Type B pancreatic cell (in vitro differentiated cells): ENCODE measurements at regions not wholly inside any gene's neighbourhood (a gene's known extent, or its start where the extent isn't known, plus 50 kb on each side); places are given as distances from the start of the nearest gene placed in this dataset.

Experiments used
- DNase-seq: peaks from one replicate; pipeline ENCODE4 v3.0.0; 2021; ENCODE audit warnings: mixed read lengths; ENCODE audit not compliant: unreplicated experiment; ENCODE audit errors: extremely low spot score
- H3K27ac Mint-ChIP-seq: 2 replicates; pipeline ENCODE4 v1.8.0; 2021; ENCODE audit warnings: mild to moderate bottlenecking, mixed read lengths
- H3K27me3 Mint-ChIP-seq: 2 replicates; pipeline ENCODE4 v1.8.0; 2021; ENCODE audit warnings: mixed read lengths
- H3K36me3 Mint-ChIP-seq: 2 replicates; pipeline ENCODE4 v1.8.0; 2021; ENCODE audit warnings: mixed read lengths
- H3K4me1 Mint-ChIP-seq: one replicate; pipeline ENCODE4 v1.8.0; 2021; ENCODE audit warnings: mixed read lengths; ENCODE audit not compliant: unreplicated experiment
- H3K4me3 Mint-ChIP-seq: 2 replicates; pipeline ENCODE4 v1.8.0; 2021; ENCODE audit warnings: mild to moderate bottlenecking, mixed read lengths
- H3K9me3 Mint-ChIP-seq: 2 replicates; pipeline ENCODE4 v1.8.0; 2021; ENCODE audit warnings: mixed read lengths
- TF ChIP-seq, protein P1 (sequence below): fragments of 200-600 bp; sonication (generic); conservative IDR thresholded peaks from 2 replicates; pipeline ENCODE4 v1.5.0; 2021; ENCODE audit warnings: antibody characterized with exemption, mild to moderate bottlenecking

DNA sequence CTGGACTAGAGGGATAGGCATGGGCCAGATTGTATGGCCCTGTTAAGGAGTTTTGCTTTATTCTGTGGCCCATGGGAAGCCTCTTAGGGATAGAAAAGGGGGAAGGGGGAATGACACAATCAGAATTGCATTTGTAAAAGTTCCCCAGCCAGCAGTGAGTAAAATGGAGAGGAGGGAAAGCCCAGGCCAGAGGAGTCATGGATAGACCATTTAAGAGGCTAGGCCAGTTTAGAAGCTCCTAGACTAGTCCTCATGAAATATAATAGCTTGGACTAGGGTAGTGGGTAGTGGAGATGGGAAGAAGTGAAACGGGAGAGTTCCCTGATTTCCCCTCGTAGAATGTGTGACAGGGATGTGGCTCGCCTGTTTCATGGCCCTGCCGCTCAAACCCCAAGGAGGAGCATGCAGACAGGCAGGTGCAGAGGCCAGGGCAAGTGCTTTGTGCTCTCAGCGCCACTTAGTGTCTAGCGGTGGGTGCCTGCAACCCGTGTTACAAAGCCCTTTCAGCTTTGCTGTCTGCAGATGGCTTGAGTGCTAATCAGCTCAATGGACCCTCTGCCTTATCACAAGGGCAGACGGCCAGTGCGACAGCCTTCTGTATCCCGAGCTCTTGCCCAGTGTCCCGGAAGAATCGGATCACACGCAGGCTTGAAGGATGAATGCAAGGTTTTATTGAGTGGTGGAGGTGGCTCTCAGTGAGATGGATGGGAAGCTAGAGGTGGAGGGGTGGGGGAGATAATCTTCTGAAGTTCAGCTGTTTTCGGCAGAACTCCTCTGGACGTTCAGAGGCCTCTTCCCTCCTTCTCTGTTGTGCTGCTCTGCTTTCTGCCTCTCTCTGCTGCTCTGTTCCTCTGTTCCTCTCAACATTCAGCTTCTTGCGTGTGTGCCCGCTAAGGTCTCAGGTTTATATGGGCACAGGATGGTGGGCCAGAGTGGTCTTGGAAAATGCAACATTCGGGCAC lies 141.1 kb downstream of the CEP57L1 start:
- TF ChIP-seq, protein P1, sequence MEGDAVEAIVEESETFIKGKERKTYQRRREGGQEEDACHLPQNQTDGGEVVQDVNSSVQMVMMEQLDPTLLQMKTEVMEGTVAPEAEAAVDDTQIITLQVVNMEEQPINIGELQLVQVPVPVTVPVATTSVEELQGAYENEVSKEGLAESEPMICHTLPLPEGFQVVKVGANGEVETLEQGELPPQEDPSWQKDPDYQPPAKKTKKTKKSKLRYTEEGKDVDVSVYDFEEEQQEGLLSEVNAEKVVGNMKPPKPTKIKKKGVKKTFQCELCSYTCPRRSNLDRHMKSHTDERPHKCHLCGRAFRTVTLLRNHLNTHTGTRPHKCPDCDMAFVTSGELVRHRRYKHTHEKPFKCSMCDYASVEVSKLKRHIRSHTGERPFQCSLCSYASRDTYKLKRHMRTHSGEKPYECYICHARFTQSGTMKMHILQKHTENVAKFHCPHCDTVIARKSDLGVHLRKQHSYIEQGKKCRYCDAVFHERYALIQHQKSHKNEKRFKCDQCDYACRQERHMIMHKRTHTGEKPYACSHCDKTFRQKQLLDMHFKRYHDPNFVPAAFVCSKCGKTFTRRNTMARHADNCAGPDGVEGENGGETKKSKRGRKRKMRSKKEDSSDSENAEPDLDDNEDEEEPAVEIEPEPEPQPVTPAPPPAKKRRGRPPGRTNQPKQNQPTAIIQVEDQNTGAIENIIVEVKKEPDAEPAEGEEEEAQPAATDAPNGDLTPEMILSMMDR, result peak; percentile 40
- Mint-ChIP-seq H3K9me3 (peaks cover 10% of the 10 kb centered on the region), H3K4me3 (no peak overlapping the region), H3K4me1 (peaks cover 20% of the 10 kb centered on the region), H3K27me3 (no peaks in the 10 kb centered on the region), H3K36me3 (peaks cover 4% of the 10 kb centered on the region), H3K27ac (peak overlapping the region; percentile 22)
- DNase-seq, result no peak

DNA sequence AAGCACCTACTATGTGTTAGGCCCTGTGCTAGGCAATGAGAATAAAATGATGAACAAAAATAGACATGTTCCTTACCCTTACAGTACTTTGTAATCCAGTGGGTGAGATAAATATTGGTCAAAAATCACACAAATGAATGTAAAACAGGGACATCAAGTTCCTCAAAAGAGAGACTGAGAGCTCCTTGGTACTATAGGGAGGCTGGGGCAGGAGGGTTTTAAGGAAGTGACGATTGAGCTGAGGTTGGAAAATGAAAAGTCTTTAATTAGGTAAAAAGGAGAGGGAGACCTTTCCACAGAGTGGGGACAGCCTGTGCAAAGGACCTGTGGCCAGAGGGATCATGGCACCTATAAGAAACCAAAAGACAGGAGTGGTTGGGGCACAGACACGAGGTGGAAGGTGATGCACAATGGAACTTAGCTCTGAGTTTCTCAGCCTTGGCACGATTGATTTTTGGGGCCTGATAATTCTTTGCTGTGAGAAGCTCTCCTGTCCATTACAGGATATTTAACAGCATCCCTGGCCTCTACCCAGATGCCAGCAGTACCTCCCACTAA lies 140.3 kb downstream of the CEP57L1 start:
- Mint-ChIP-seq H3K4me3 (no peak overlapping the region), H3K4me1 (peaks cover 20% of the 10 kb centered on the region), H3K27ac (peak overlapping the region; percentile 22), H3K36me3 (peaks cover 4% of the 10 kb centered on the region), H3K9me3 (peaks cover 10% of the 10 kb centered on the region), H3K27me3 (no peaks in the 10 kb centered on the region)
- TF ChIP-seq, protein P1, result no peak
- DNase-seq, result no peak

DNA sequence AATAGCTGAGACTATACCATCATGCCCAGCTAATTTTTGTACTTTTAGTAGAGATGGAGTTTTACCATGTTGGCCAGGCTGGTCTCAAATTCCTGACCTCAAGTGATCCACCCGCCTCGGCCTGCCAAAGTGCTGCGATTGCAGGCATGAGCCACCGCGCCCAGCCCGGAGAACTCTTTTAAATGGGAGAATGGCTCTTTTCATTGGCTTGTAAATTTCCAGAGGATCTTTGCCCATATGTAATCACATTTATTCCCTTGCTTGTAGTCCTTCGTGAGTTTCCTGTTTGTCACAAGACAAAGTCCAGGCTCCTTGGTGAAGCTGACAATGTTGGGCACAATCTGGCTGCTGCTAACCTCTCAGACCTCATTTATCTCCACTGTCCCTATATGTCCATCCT lies 135.1 kb downstream of the CEP57L1 start:
- H3K36me3 Mint-ChIP-seq, result no peaks in the 10 kb centered on the region
- peaks cover 12% of the 10 kb centered on the region for H3K4me1 Mint-ChIP-seq
- H3K27me3 Mint-ChIP-seq, result no peaks in the 10 kb centered on the region
- TF ChIP-seq, protein P1, result no peak
- no peaks in the 10 kb centered on the region for H3K9me3 Mint-ChIP-seq
- H3K27ac Mint-ChIP-seq, result no peak overlapping the region
- no peak overlapping the region for H3K4me3 Mint-ChIP-seq
- DNase-seq, result no peak

DNA sequence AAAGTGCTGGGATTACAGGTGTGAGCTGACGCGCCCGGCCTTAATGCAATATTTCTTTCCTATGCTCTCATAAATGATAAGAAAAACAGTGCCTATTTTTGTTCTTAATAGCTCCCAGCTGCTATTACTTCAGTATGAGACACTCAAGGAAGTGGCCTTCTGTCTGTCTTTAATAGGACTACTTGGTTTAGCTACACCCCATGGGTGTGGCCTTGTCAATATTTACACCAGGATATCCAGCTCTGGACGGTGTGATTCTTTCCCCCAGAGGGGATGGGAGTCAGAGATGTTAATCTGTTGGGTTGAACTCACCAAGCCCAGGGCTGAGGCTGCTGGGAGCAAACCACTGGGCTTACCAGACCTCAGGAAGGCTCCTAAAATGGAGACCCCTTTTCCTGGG lies 134.2 kb downstream of the CEP57L1 start:
- TF ChIP-seq, protein P1, result no peak
- Mint-ChIP-seq H3K4me1 (peaks cover 12% of the 10 kb centered on the region), H3K36me3 (no peaks in the 10 kb centered on the region), H3K9me3 (no peaks in the 10 kb centered on the region), H3K4me3 (no peak overlapping the region), H3K27ac (peak overlapping the region; percentile 45), H3K27me3 (no peaks in the 10 kb centered on the region)
- DNase-seq, result no peak

DNA sequence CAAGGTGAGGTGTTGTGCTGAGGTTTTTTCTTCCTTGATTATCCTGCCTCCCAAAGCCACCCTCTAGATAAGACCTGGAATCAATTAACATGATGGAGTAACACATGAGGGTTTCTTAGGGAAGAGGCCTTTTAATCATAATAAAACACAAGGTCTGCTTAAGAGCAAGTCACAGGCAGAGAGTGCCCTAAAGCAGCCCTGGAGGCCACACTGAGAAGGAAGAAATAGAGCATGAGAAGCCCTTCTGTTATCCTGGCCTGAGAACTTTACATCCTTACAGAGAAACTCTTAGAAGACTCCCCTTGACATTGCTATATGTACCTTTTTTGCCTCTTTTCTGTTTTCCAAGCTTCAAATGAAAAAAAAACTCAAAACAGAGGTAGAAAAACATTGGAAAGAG lies 132.3 kb downstream of the CEP57L1 start:
- TF ChIP-seq, protein P1, result no peak
- Mint-ChIP-seq H3K4me3 (no peak overlapping the region), H3K27ac (no peak overlapping the region), H3K27me3 (no peaks in the 10 kb centered on the region), H3K36me3 (no peaks in the 10 kb centered on the region), H3K4me1 (peaks cover 12% of the 10 kb centered on the region), H3K9me3 (no peaks in the 10 kb centered on the region)
- DNase-seq, result no peak
